Brain microvascular endothelial cell (primary cell): ENCODE measurements at regions not wholly inside any gene's neighbourhood (a gene's known extent, or its start where the extent isn't known, plus 50 kb on each side); places are given as distances from the start of the nearest gene placed in this dataset.
"Not testable (repeated sequence)": the region's sequence is repeated elsewhere in the genome, so short reads cannot be mapped to it uniquely, and the experiment has no call there.

Source experiments
- DNase-seq: peaks from one replicate; pipeline ENCODE4 v3.0.0-alpha.2; 2020
- H3K27ac ChIP-seq: fragments of 250-450 bp; sonication (Bioruptor Pico); 2 replicates; pipeline ENCODE4 v1.5.1; 2020; ENCODE audit warnings: mild to moderate bottlenecking, moderate library complexity
- H3K27me3 ChIP-seq: fragments of 250-450 bp; sonication (Bioruptor Pico); replicated peaks from 2 replicates; pipeline ENCODE4 v1.5.1; 2020; ENCODE audit warnings: mild to moderate bottlenecking
- H3K36me3 ChIP-seq: fragments of 250-450 bp; sonication (Bioruptor Pico); replicated peaks from 2 replicates; pipeline ENCODE4 v1.5.1; 2020; ENCODE audit warnings: mild to moderate bottlenecking
- H3K4me3 ChIP-seq: 2 replicates; pipeline ENCODE4 v1.5.1; 2011; ENCODE audit warnings: low read depth, mild to moderate bottlenecking, control low read depth, low read length, moderate library complexity
- CTCF ChIP-seq: IDR thresholded peaks from 2 replicates; pipeline ENCODE4 v1.5.1; 2011; ENCODE audit warnings: low read depth, mild to moderate bottlenecking, moderate library complexity, low read length, control low read depth, inconsistent platforms; ENCODE audit errors: missing control alignments
- in situ Hi-C: cut with HindIII; loops from 2 replicates; pipeline ENCODE4 v1.10.0; 2017; ENCODE audit warnings: low sequenced_read_pairs, low pct_ligation_motif_present

GRCh38 chr10:16242859-16243613 is 193.8 kb upstream of the PTER start:
- TF ChIP-seq CTCF: no peak
- in situ Hi-C loops: no loop called here

GRCh38 chr10:16250136-16250535 is 186.7 kb upstream of the PTER start:
- H3K4me3 ChIP-seq, DNase-seq, H3K27ac ChIP-seq, H3K27me3 ChIP-seq, in situ Hi-C loops, H3K36me3 ChIP-seq: not testable (repeated sequence)

More at GRCh38 chr10:16242859-16243613, 193.8 kb upstream of the PTER start:
- no peak for DNase-seq
- no peak overlapping the region for H3K4me3 ChIP-seq
- no peaks in the 10 kb centered on the region for H3K27me3 ChIP-seq
- no peaks in the 10 kb centered on the region for H3K36me3 ChIP-seq
- no peak overlapping the region for H3K27ac ChIP-seq

GRCh38 chr10:16256336-16256735 is 180.5 kb upstream of the PTER start:
- H3K4me3 ChIP-seq: no peak overlapping the region

GRCh38 chr10:16258291-16259040 is 178.3 kb upstream of the PTER start:
- no peak overlapping the region for H3K4me3 ChIP-seq
- no peaks in the 10 kb centered on the region for H3K36me3 ChIP-seq
- H3K27ac ChIP-seq: no peak overlapping the region
- TF ChIP-seq CTCF: no peak
- DNase-seq: no peak
- in situ Hi-C loops: no loop called here
- H3K27me3 ChIP-seq: no peaks in the 10 kb centered on the region

More at GRCh38 chr10:16256336-16256735, 180.5 kb upstream of the PTER start:
- Histone ChIP-seq H3K27ac (no peak overlapping the region), H3K27me3 (no peaks in the 10 kb centered on the region), H3K36me3 (no peaks in the 10 kb centered on the region)
- in situ Hi-C loops: no loop called here
- no peak for DNase-seq
- no peak for TF ChIP-seq CTCF

- in situ Hi-C loops: no loop called here
- Histone ChIP-seq H3K4me3 (no peak overlapping the region), H3K36me3 (no peaks in the 10 kb centered on the region), H3K27ac (no peak overlapping the region), H3K27me3 (no peaks in the 10 kb centered on the region)
- DNase-seq: no peak
- no peak for TF ChIP-seq CTCF
Measured at GRCh38 chr10:16259726-16260125, 177.1 kb upstream of the PTER start.

- no peak for DNase-seq
- Histone ChIP-seq H3K4me3 (no peak overlapping the region), H3K27ac (no peak overlapping the region), H3K27me3 (no peaks in the 10 kb centered on the region), H3K36me3 (no peaks in the 10 kb centered on the region)
- no peak for TF ChIP-seq CTCF
- in situ Hi-C loops: no loop called here
Measured at GRCh38 chr10:16260388-16260787, 176.4 kb upstream of the PTER start.
